Right atrium auricular region (tissue), 2 donors: ENCODE measurements at regions not wholly inside any gene's neighbourhood (a gene's known extent, or its start where the extent isn't known, plus 50 kb on each side); places are given as distances from the start of the nearest gene placed in this dataset.

Source experiments
- DNase-seq: peaks from one replicate; pipeline ENCODE4 v3.0.0-alpha.2; 2019; ENCODE audit warnings: low spot score
- H3K27ac ChIP-seq, 2 donors: fragments of 200-600 bp; sonication (generic); 1 replicate in 1 of 2; 2 replicates in 1 of 2; pipeline ENCODE4 v1.5.1; 2016 to 2019
- H3K27me3 ChIP-seq, 2 donors: fragments of 200-600 bp; sonication (generic); one replicate each; pipeline versions ENCODE4 v1.5.1 to v1.6.0; 2017 to 2019
- H3K36me3 ChIP-seq: fragments of 200-600 bp; sonication (generic); one replicate; pipeline ENCODE4 v1.5.1; 2016
- H3K4me1 ChIP-seq, 2 donors: fragments of 200-600 bp; sonication (generic); one replicate each; pipeline versions ENCODE4 v1.5.1 to v1.6.0; 2017 to 2019
- H3K4me3 ChIP-seq, 2 donors: fragments of 200-600 bp; sonication (generic); 1 replicate in 1 of 2; 2 replicates in 1 of 2; pipeline ENCODE4 v1.5.1; 2017 to 2019; ENCODE audit warnings: mild to moderate bottlenecking in 1 of 2, moderate library complexity in 1 of 2
- H3K9me3 ChIP-seq, 2 donors: fragments of 200-600 bp; sonication (generic); one replicate each; pipeline ENCODE4 v1.5.1; 2019
- TF ChIP-seq, protein P1 (sequence below), 2 donors: fragments of 200-600 bp; sonication (generic); IDR thresholded peaks; one replicate each; pipeline ENCODE4 v1.5.1; 2019; ENCODE audit warnings: antibody characterized with exemption in 2 of 2

DNA sequence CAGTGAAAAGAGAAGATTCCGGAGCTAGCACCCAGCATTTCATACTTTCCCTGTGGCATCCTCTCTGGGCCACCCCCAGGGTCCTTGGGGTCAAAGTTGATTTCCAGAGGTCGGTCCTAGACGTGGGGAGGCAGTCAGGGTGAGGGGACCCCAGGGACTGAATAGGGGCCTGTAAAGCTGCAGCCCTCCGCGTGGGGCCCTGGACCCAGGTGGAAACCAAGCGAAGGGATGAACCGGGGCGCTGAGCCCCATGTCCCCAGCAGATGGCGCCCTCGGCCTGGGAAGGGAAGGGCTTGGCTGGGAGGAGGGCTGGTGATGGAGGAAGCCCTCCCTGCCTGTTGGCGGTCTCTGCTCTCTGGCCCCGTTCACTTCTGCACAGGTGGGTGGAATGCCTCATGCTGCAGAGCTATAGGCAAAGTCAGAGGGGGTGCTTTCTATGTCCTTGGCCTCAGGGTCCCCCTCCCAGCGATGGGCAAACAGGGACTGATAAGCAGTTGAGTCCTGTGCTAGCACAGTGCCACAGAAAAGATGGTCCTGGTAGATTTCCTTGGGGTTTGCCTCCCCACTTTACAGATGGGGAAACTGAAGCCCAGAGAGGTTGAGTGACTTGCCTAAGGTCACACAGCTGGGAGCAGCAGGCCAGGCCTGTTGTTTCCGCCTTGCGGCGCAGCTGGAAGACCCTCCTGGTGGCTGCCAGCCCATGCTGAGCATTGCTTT lies 163.4 kb upstream of the CIBAR2 start:
- Histone ChIP-seq H3K27ac (no peak overlapping the region), H3K9me3 (no peaks in the 10 kb centered on the region), H3K4me3 (no peak overlapping the region), H3K4me1 (no peaks in the 10 kb centered on the region), H3K27me3 (no peaks in the 10 kb centered on the region), H3K36me3 (no peaks in the 10 kb centered on the region)
- DNase-seq, result peak; percentile 75
- TF ChIP-seq, protein P1, sequence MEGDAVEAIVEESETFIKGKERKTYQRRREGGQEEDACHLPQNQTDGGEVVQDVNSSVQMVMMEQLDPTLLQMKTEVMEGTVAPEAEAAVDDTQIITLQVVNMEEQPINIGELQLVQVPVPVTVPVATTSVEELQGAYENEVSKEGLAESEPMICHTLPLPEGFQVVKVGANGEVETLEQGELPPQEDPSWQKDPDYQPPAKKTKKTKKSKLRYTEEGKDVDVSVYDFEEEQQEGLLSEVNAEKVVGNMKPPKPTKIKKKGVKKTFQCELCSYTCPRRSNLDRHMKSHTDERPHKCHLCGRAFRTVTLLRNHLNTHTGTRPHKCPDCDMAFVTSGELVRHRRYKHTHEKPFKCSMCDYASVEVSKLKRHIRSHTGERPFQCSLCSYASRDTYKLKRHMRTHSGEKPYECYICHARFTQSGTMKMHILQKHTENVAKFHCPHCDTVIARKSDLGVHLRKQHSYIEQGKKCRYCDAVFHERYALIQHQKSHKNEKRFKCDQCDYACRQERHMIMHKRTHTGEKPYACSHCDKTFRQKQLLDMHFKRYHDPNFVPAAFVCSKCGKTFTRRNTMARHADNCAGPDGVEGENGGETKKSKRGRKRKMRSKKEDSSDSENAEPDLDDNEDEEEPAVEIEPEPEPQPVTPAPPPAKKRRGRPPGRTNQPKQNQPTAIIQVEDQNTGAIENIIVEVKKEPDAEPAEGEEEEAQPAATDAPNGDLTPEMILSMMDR (IDR thresholded peaks at IDR 0.05), result peak; percentile 87 to 93

DNA sequence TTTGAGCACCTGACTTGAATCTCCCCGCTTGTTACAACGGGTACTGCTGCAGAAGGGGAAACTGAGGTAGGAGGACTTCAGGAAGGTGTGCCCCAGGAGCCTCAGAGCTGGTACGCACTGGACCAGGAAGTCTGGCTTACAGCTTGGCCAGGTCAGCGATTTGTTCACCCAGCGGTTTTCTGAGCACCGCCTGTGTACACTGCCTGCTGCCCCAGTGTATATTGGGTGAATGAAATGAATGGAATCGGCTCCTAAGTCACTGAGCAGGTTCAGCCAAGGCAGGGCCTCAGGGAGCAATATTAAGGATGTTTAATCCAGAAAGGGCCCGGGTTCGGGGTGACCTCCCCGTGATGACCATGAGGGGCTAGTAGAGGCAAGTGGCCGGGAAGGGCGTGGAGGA lies 164.0 kb upstream of the CIBAR2 start:
- no peak overlapping the region for H3K4me3 ChIP-seq
- H3K9me3 ChIP-seq, result no peaks in the 10 kb centered on the region
- TF ChIP-seq, protein P1 (IDR thresholded peaks at IDR 0.05), result no peak
- no peaks in the 10 kb centered on the region for H3K4me1 ChIP-seq
- H3K27ac ChIP-seq, result no peak overlapping the region
- no peaks in the 10 kb centered on the region for H3K36me3 ChIP-seq
- no peak for DNase-seq
- H3K27me3 ChIP-seq, result no peaks in the 10 kb centered on the region

DNA sequence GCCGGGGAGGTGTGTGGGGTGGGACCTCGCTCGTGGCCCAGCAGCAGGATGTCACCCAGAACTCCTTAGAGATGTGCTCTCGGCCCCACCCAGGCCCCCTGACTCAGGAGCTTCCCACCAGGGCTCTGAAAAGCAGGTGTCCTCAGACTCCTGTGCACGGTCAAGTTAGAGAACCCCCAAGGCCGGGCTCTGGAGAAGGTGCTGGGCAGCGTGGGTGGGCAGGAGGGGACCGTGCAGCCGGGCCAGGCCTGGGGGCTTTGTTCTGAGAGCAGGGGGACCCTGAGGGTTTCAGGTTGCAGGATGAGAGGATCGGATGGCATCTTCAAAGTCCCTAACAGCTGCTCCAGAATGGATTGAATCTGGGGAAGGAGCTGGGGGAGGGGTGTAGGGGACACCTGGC lies 164.4 kb upstream of the CIBAR2 start:
- Histone ChIP-seq H3K27me3 (no peaks in the 10 kb centered on the region), H3K4me1 (peaks cover 0 to 4% of the 10 kb centered on the region in 2 donors), H3K4me3 (no peak overlapping the region), H3K9me3 (no peaks in the 10 kb centered on the region), H3K36me3 (no peaks in the 10 kb centered on the region), H3K27ac (no peak overlapping the region)
- TF ChIP-seq, protein P1 (IDR thresholded peaks at IDR 0.05), result no peak
- no peak for DNase-seq

DNA sequence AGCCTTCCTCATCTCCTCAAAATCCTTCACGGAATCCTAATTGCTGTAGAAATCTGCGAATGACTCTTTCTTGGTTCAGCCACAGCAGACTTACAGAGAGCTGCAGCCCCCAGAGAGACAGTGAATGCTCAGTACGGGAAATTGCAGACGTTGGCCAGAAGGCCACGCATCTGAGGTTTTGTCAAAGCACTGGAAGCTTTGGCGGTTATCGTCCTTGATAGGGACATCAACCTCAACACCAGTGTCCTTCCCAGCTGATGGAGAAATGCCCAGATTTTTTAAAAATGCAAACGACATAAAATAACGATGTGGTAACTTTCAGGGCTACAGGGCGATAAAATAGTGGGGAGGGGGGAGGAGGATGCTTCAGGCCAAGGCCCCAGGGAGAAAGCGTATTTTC lies 166.6 kb upstream of the CIBAR2 start:
- H3K9me3 ChIP-seq, result no peaks in the 10 kb centered on the region
- no peak overlapping the region for H3K27ac ChIP-seq
- DNase-seq, result no peak
- TF ChIP-seq, protein P1 (IDR thresholded peaks at IDR 0.05), result no peak
- H3K27me3 ChIP-seq, result no peaks in the 10 kb centered on the region
- no peak overlapping the region for H3K4me3 ChIP-seq
- no peaks in the 10 kb centered on the region for H3K36me3 ChIP-seq
- H3K4me1 ChIP-seq, result peaks cover 0 to 4% of the 10 kb centered on the region in 2 donors

DNA sequence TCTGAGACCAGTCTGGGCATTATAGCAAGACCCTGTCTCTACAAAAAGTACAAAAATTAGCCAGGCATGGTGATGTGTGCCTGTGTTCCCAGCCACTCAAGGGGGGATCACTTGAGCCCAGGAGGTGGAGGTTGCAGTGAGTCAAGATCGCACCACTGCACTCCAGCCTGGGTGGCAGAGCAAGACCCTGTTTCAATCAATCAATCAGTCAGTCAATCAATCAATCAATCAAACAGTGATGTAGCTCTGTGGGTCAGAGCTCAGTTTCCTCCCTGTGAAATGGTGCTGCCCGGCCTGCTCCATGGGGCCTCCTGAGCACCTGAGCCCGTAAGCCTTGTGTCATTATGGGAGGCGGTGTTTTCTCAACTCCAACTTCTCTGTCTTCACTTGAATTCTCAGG lies 167.1 kb upstream of the CIBAR2 start:
- Histone ChIP-seq H3K36me3 (no peaks in the 10 kb centered on the region), H3K4me3 (no peak overlapping the region), H3K27ac (no peak overlapping the region), H3K27me3 (no peaks in the 10 kb centered on the region), H3K4me1 (peaks cover 0 to 4% of the 10 kb centered on the region in 2 donors), H3K9me3 (no peaks in the 10 kb centered on the region)
- TF ChIP-seq, protein P1 (IDR thresholded peaks at IDR 0.05), result no peak
- no peak for DNase-seq
